GM12873 (cell line): ENCODE measurements at regions not wholly inside any gene's neighbourhood (a gene's known extent, or its start where the extent isn't known, plus 50 kb on each side); places are given as distances from the start of the nearest gene placed in this dataset.

Source experiments
- CTCF ChIP-seq: IDR thresholded peaks from 2 replicates; pipeline ENCODE4 v1.5.1; 2012; ENCODE audit warnings: low read depth, mild to moderate bottlenecking, moderate library complexity, low read length, control low read depth; ENCODE audit not compliant: insufficient read depth; ENCODE audit errors: missing control alignments

- TF ChIP-seq CTCF, result no peak
Observed at GRCh38 chr5:2300421-2300820, 417.7 kb upstream of the IRX4 start.

- TF ChIP-seq CTCF, result no peak
Observed at GRCh38 chr5:2299388-2300220, 416.9 kb upstream of the IRX4 start.

GRCh38 chr5:2298781-2299180, 416.1 kb upstream of the IRX4 start:
- no peak for TF ChIP-seq CTCF

- TF ChIP-seq CTCF, result no peak
Observed at GRCh38 chr5:2297991-2298390, 415.3 kb upstream of the IRX4 start.

GRCh38 chr5:2295476-2295875, 412.8 kb upstream of the IRX4 start:
- no peak for TF ChIP-seq CTCF

- no peak for TF ChIP-seq CTCF
Observed at GRCh38 chr5:2293906-2294305, 411.2 kb upstream of the IRX4 start.

- TF ChIP-seq CTCF, result no peak
Observed at GRCh38 chr5:2291146-2291840, 408.6 kb upstream of the IRX4 start.
